HG03280 (cell line): ENCODE measurements at regions not wholly inside any gene's neighbourhood (a gene's known extent, or its start where the extent isn't known, plus 50 kb on each side); places are given as distances from the start of the nearest gene placed in this dataset.

ENCODE experiments used
- ATAC-seq: cut with Tn5 transposase; IDR thresholded peaks from one replicate; pipeline ENCODE4 v1.9.1; 2021; ENCODE audit warnings: mild to moderate bottlenecking, moderate library complexity; ENCODE audit not compliant: unreplicated experiment

GRCh38 chr16:62137996-62138395, 101.8 kb upstream of the CDH8 start:
- no peak for ATAC-seq

DNA sequence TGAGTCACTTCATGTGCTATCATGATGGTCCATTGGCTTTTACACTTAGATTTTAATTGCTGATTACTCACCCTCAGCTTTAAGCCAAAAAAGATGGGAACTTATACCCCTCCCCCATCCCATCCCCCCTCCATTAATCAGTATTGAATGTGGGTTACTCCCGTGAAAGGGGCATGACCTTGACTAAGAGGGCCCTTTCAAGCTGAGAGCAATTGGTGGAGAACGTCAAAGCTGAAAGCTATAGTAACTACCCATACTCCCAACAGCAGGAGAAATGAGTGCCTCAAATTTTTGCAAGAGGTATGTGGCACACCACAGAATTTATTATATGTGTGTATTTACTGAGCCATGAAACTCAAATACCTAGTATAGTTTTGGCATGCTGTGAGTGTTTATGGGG, 99.7 kb upstream of the CDH8 start:
- ATAC-seq: no peak

- ATAC-seq: no peak
Observed at GRCh38 chr16:62135446-62135845, 99.2 kb upstream of the CDH8 start.

- no peak for ATAC-seq
Observed at GRCh38 chr16:62130101-62130500, 93.9 kb upstream of the CDH8 start.

GRCh38 chr16:62105244-62105643, 69.0 kb upstream of the CDH8 start:
- no peak for ATAC-seq

DNA sequence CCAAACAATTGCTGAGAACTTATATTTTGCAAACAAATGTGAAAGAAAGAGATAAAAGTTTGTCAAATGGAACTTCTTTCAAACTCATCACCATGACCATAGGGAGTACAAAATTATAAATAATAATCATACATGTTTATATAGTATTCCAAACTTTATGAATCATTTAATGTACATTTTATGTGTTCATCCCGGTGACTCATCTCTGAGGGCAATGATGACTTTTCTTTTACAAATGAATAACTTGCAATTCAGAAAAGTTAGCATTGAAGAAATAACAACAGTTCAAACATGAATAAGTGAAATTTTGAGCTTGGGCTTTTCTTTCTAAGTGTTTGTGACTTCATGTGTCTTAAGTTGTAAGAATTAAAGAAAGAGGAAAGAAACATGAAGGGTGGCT, 66.3 kb upstream of the CDH8 start:
- no peak for ATAC-seq

- no peak for ATAC-seq
Observed at GRCh38 chr16:62100651-62101050, 64.4 kb upstream of the CDH8 start.

DNA sequence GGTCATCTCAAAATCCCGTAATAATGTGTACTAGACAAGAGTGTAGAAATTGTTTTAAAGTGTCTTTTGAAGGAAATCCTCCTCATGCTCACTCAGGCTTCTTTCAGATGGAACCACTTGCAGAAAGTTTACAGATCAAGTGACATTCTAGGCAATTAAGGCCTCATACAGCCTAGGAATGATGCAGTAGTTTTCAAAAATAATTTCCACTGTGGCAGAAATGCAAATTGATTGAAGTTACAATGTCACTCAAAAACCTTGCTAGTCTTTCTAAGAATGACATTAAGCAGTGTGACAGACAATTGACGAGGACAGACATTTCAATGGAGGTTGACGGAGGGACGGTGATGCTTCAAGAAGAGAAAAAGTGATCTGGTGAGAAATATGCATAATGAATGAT, 53.5 kb upstream of the CDH8 start:
- ATAC-seq: no peak

DNA sequence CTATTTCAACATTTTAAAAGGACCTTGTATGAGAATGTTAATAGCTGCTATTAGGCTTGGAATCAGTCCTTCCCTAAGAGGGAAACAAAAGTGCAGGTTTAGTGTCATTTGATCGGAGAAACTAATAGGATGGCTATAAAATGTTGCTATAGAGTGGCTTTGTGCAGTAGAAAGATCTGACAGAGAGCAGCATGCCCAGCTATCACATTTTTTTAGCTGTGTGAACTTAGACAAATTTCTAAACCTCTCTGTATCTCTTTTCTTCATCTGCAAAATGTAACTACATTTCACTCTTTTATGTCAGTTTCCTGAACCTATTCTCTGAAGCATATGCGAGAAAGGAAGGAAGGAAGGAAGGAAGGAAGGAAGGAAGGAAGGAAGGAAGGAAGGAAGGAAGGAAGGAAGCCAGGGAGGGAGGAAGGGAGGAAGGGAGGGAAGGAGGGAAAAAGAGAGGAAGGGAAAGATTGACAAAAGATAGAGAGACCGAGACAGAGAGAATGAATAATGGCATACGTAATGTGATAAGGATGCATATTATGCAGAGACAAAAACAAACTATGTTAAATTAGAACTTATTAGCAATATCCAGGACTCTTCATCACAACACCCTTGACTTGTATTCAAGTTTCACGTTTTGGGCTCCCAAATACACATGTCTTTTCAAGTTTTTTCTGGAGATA, 52.6 kb upstream of the CDH8 start:
- no peak for ATAC-seq
